GM10266 (cell line): ENCODE measurements at regions not wholly inside any gene's neighbourhood (a gene's known extent, or its start where the extent isn't known, plus 50 kb on each side); places are given as distances from the start of the nearest gene placed in this dataset.
"Not testable (repeated sequence)": the region's sequence is repeated elsewhere in the genome, so short reads cannot be mapped to it uniquely, and the experiment has no call there.

Experiments used
- DNase-seq: peaks from one replicate; pipeline ENCODE4 v3.0.0; 2012; ENCODE audit errors: extremely low spot score
- TF ChIP-seq, protein P1 (sequence below): IDR thresholded peaks from 2 replicates; pipeline ENCODE4 v1.5.1; 2012; ENCODE audit warnings: mild to moderate bottlenecking, low read depth; ENCODE audit not compliant: control insufficient read depth, insufficient read depth; ENCODE audit errors: missing control alignments

DNA sequence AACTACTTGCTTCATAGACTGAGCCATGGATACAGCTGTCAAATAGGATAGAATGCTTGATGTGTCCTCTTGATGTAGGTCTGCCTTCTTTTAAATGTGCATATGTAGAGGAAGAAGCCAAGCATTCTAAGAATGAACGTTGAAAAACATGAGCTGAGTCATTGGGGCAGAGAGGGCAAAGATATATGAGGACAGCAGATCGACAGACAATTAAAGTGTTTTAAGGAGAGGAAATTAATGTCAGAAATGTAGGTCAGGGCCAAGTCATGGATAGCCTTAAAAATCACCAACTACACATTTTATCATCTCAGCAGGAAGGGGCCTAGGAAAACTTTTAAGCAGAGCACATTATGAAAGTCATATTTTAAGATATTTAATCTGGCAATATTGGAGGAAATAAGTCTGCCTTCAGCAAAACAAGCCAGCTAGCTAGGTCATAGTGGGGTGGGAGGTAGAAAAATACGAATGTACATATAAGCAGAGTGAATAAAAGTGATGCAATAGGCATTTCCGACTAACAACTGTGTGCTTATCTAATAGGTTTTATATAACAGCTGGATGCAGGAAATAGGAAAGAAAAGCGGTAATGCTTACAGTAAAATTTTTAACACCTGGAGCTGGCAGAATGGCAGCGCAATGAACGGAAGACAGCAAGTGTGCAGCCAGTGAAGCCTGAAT is 638.3 kb upstream of the TPK1 start:
- DNase-seq = no peak
- TF ChIP-seq, protein P1, sequence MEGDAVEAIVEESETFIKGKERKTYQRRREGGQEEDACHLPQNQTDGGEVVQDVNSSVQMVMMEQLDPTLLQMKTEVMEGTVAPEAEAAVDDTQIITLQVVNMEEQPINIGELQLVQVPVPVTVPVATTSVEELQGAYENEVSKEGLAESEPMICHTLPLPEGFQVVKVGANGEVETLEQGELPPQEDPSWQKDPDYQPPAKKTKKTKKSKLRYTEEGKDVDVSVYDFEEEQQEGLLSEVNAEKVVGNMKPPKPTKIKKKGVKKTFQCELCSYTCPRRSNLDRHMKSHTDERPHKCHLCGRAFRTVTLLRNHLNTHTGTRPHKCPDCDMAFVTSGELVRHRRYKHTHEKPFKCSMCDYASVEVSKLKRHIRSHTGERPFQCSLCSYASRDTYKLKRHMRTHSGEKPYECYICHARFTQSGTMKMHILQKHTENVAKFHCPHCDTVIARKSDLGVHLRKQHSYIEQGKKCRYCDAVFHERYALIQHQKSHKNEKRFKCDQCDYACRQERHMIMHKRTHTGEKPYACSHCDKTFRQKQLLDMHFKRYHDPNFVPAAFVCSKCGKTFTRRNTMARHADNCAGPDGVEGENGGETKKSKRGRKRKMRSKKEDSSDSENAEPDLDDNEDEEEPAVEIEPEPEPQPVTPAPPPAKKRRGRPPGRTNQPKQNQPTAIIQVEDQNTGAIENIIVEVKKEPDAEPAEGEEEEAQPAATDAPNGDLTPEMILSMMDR = no peak

DNA sequence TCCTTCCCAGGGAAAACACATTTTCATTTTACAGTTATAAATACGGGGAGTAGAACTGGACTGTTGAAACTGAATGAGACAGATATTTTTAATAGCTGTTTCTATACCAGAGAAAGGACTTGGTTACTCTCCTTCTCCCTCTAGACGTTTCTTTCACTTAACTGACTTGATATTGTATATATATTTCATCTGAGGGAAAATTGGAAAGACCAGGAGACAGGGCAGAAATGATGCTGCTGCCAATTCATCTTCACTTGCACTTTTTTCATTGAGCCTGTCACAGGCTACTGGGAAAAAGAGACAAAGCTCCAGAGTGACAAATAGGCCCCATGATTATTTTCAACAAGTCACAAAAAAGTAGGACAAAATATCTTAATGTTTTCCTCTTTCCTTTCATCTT is 636.0 kb upstream of the TPK1 start:
- TF ChIP-seq, protein P1 = no peak
- no peak for DNase-seq

DNA sequence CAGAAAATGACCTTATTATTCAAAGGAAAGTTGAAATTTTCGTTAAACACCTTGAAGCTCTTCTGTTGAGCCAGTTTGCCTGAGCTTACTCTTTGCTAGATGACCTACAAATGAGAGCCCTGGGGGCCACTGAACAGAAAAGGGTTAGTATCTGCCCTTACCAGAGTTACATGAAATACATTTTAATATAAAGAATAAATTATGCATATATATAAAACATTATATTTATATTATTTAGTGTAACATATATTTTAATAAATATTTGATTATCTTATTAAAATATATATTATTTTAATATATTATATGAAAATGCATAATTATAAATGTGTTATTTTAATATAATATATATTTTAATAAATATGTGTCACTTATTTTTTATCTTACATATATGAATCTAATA is 628.4 kb upstream of the TPK1 start:
- DNase-seq = no peak

DNA sequence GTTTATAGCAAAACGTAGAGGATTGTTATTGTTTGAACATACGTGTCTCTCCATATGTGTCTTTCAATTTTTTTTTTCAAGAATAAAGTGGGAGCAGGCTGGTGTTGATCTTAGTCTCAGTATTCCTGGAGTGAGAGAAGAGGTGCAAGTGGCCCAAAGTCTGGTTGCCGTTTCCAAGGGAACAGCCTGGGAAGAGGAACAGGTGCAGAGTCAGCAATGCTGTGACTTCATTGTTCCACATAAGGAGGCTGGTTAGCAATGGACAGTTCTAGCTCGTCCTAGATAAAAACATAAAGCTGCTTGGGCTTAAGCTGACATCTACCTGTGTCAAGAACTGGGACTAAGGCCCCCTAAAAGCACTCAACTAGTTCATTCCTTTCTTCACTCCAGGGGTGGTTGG is 626.6 kb upstream of the TPK1 start:
- DNase-seq = no peak
- TF ChIP-seq, protein P1 = no peak

More for the DNA sequence above, 628.4 kb upstream of the TPK1 start:
- TF ChIP-seq, protein P1 = no peak

DNA sequence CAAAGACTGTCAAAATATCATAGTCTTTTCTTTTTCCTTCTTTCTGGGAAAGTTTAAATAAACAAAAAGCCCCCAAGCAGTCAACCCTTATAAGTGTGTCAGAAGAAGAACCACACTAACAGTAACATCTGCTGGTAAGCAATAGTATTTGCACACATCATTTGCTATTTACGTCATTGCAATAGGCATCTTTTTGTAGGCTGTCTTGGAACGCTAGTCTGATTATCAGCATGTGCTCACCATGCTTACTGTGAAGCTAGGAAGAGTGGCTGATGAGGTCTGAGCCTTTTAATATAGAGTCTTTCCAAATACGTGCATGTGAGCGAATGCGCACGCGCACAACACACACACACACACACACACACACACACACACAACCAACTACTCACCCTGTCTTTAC is 599.0 kb upstream of the TPK1 start:
- TF ChIP-seq, protein P1 = no peak
- DNase-seq = no peak

DNA sequence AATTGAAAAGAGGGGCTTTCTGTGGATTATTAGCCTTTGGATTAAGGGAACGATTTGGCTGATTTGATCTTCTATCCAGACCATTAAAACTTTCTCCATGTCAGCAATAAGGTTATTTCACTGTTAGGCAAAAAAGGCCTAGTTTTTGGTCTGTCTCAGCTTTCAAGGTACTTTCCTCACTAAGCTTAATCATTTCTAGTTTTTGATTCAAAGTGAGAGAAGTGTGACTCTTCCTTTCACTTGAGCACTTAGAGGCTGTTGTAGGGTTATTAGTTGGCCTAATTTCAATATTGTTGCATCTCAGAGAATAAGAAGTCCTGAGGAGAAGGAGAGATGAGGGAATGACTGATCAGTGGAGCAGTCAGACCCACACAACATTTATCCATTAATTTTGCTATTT is 596.0 kb upstream of the TPK1 start:
- DNase-seq = no peak
- TF ChIP-seq, protein P1 = no peak

DNA sequence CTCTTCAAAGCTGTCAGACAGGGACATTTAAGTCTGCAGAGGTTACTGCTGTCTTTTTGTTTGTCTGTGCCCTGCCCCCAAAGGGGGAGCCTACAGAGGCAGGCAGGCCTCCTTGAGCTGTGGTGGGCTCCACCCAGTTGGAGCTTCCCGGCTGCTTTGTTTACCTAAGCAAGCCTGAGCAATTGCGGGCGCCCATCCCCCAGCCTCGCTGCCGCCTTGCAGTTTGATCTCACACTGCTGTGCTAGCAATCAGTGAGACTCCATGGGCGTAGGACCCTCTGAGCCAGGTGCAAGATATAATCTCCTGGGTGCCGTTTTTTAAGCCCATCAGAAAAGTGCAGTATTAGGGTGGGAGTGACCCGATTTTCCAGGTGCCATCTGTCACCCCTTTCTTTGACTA is 582.6 kb upstream of the TPK1 start:
- DNase-seq = not testable (repeated sequence)

DNA sequence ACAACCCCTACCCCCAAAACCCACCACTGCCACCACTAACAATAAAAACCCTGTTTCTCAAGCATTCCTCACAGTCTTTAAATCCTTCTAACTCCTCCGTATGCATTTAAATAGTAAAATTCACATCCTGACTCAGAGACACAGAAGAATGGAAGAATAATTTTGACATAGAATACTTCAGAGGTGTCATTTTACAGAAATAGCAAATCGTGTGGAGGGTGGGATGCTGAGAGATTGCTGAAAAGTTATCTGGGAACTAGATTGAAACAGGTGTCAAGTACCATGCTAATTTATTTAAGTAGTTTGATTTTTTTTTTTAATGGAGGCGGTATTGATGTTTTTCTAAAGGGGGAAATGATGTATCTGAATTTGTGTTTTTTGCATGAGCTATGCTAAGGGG is 575.2 kb upstream of the TPK1 start:
- TF ChIP-seq, protein P1 = no peak
- DNase-seq = no peak
